Spleen (tissue), 11 donors: ENCODE measurements at regions not wholly inside any gene's neighbourhood (a gene's known extent, or its start where the extent isn't known, plus 50 kb on each side); places are given as distances from the start of the nearest gene placed in this dataset.

ENCODE experiments used
- DNase-seq: peaks from one replicate; pipeline ENCODE4 v3.0.0-alpha.2; 2020
- H3K27ac ChIP-seq, 8 donors: fragments of 200-600 bp; sonication (generic) in 7 of 8; 1 replicate in 4 of 8; 2 replicates in 4 of 8; pipeline versions ENCODE4 v1.5.0 to v1.8.0; 2016 to 2021; ENCODE audit warnings: inconsistent platforms in 4 of 8, mild to moderate bottlenecking in 4 of 8, moderate library complexity in 1 of 8
- H3K27me3 ChIP-seq, 7 donors: fragments of 200-600 bp; sonication (generic) in 6 of 7; replicated peaks in 1 of 7; 1 replicate in 4 of 7; 2 replicates in 3 of 7; pipeline versions ENCODE4 v1.5.0 to v1.8.0; 2016 to 2021; ENCODE audit warnings: inconsistent platforms in 3 of 7, mild to moderate bottlenecking in 1 of 7
- H3K36me3 ChIP-seq, 6 donors: fragments of 200-600 bp; sonication (generic) in 5 of 6; 1 replicate in 4 of 6; 2 replicates in 2 of 6; pipeline versions ENCODE4 v1.5.0 to v1.8.0; 2016 to 2021; ENCODE audit warnings: inconsistent platforms in 2 of 6
- H3K4me1 ChIP-seq, 6 donors: fragments of 200-600 bp; sonication (generic) in 5 of 6; 1 replicate in 3 of 6; 2 replicates in 3 of 6; pipeline versions ENCODE4 v1.5.0 to v1.8.0; 2016 to 2021; ENCODE audit warnings: inconsistent platforms in 3 of 6
- H3K4me3 ChIP-seq, 8 donors: fragments of 200-600 bp; sonication (generic) in 7 of 8; 1 replicate in 4 of 8; 2 replicates in 4 of 8; pipeline versions ENCODE4 v1.5.0 to v1.8.0; 2016 to 2021; ENCODE audit warnings: inconsistent platforms in 4 of 8, mild to moderate bottlenecking in 4 of 8, moderate library complexity in 2 of 8
- H3K9me3 ChIP-seq, 8 donors: fragments of 200-600 bp; sonication (generic) in 7 of 8; 1 replicate in 4 of 8; 2 replicates in 4 of 8; pipeline versions ENCODE4 v1.5.0 to v1.8.0; 2016 to 2021; ENCODE audit warnings: inconsistent platforms in 4 of 8
- POLR2A ChIP-seq, 3 donors: fragments of 450-650 bp; IDR thresholded peaks; one replicate each; pipeline ENCODE4 v1.5.1; 2017; ENCODE audit warnings: antibody characterized with exemption in 3 of 3, mild to moderate bottlenecking in 1 of 3
- POLR2AphosphoS5 ChIP-seq, 3 donors: sonication (generic); formaldehyde crosslinking; IDR thresholded peaks; one replicate each; pipeline ENCODE4 v1.5.1; 2017; ENCODE audit warnings: antibody characterized with exemption in 3 of 3
- WGBS, 5 donors: extraction: QIAGEN DNeasy Blood & Tissue Kit in 3 of 5; methylation state at CpG; one replicate each; pipeline versions ENCODE4 v1.1.5 to v1.1.7; 2013 to 2018; 5-methylcytosine and 5-hydroxymethylcytosine counted together
- intact Hi-C: fragments of 100-400 bp; cut with DNase I; formaldehyde crosslinking; loops from one replicate; pipeline ENCODE4 v1.15.0; 2023; ENCODE audit warnings: low total_unique reads
- TF ChIP-seq, protein P1 (sequence below), 11 experiments: fragments of 200-600 bp in 7 of 11; fragments of 450-650 bp in 4 of 11; sonication (generic) in 4 of 11; IDR thresholded peaks in 8 of 11; conservative IDR thresholded peaks in 3 of 11; 1 replicate in 7 of 11; 2 replicates in 4 of 11; pipeline versions ENCODE4 v1.4.0 to v1.8.0; 2016 to 2021; ENCODE audit warnings: antibody characterized with exemption in 11 of 11, inconsistent platforms in 4 of 11, mild to moderate bottlenecking in 1 of 11
- donor health status: healthy with polysubstance abuse.
- donor health status: DM: no; HTN: no; CAD: no; lungs with moderate emphysema.
- donor health status: DM: no; HTN: no; CAD: no.
- donor health status: Bipolar disorder and iron deficiency.
- donor health status: healthy.
- donor health status: DM: no; HTN: no; CAD: no.
- donor health status: DM: yes; HTN: yes; CAD: no.

DNA sequence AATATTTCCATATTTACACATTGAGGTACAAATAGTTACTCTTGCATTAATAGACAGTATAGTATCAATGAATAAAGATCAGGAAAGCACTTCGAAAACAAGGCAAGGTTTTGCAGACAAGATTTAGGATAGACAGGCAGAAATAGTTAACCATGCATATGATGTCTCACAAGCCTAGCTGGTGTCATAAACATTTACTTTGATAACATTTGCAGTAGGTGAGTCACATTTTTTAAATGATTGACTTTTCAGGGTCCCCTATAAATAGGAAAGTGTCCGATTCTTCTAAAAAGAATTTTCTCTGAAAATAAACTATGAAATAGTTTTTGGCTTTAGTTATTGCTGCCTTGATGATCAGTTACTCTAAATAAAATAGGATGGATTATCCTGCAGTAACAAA lies 162.1 kb downstream of the SNX18 start:
- Histone ChIP-seq H3K27me3 (no peaks in the 10 kb centered on the region), H3K36me3 (no peaks in the 10 kb centered on the region), H3K4me3 (no peak overlapping the region), H3K4me1 (peaks cover 0 to 26% (median 13%) of the 10 kb centered on the region in 6 donors), H3K9me3 (no peaks in the 10 kb centered on the region), H3K27ac (no peak overlapping the region)
- WGBS, 5 donors, result 94 to 100% (median 98%) methylated on average over 2 of the region's 2 CpGs
- TF ChIP-seq, protein P1, sequence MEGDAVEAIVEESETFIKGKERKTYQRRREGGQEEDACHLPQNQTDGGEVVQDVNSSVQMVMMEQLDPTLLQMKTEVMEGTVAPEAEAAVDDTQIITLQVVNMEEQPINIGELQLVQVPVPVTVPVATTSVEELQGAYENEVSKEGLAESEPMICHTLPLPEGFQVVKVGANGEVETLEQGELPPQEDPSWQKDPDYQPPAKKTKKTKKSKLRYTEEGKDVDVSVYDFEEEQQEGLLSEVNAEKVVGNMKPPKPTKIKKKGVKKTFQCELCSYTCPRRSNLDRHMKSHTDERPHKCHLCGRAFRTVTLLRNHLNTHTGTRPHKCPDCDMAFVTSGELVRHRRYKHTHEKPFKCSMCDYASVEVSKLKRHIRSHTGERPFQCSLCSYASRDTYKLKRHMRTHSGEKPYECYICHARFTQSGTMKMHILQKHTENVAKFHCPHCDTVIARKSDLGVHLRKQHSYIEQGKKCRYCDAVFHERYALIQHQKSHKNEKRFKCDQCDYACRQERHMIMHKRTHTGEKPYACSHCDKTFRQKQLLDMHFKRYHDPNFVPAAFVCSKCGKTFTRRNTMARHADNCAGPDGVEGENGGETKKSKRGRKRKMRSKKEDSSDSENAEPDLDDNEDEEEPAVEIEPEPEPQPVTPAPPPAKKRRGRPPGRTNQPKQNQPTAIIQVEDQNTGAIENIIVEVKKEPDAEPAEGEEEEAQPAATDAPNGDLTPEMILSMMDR (IDR thresholded peaks at IDR 0.05 in 8 of 11, conservative IDR thresholded peaks at IDR 0.05 in 3 of 11), result no peak
- TF ChIP-seq POLR2AphosphoS5 (IDR thresholded peaks at IDR 0.05) (no peak), POLR2A (IDR thresholded peaks at IDR 0.05) (no peak)
- intact Hi-C loops, result no loop called here
- no peak for DNase-seq

DNA sequence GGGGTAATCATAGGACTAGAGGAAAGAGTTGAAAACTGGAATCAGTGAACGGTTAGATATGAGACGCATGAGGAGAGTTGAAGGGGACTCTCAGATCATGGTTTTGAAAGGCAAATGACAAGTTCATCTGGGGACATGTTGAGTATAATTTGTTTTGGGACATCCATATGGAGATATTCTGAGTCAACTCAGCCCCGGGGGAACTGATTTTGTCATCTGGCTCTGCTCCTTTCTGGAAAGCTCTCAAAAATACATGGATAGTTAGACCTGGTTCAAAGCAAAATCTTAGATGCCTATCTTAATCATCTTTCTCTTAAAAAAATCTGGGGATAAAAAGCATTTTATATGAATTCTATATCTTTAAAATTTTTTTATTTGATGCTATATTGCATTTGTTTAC lies 161.2 kb downstream of the SNX18 start:
- intact Hi-C loops, result no loop called here
- H3K9me3 ChIP-seq, result no peaks in the 10 kb centered on the region
- 74 to 94% (median 88%) methylated on average over 3 of the region's 3 CpGs for WGBS, 5 donors
- H3K4me1 ChIP-seq, result peaks cover 9 to 35% (median 23%) of the 10 kb centered on the region in 6 donors
- no peaks in the 10 kb centered on the region for H3K27me3 ChIP-seq
- H3K36me3 ChIP-seq, result no peaks in the 10 kb centered on the region
- no peak overlapping the region for H3K27ac ChIP-seq
- TF ChIP-seq, protein P1 (IDR thresholded peaks at IDR 0.05 in 8 of 11, conservative IDR thresholded peaks at IDR 0.05 in 3 of 11), result no peak
- TF ChIP-seq POLR2A (IDR thresholded peaks at IDR 0.05) (no peak), POLR2AphosphoS5 (IDR thresholded peaks at IDR 0.05) (no peak)
- H3K4me3 ChIP-seq, result no peak overlapping the region
- DNase-seq, result no peak

GRCh38 chr5:54676481-54677340 lies 159.2 kb downstream of the SNX18 start:
- H3K36me3 ChIP-seq, result no peaks in the 10 kb centered on the region
- DNase-seq, result no peak
- no peaks in the 10 kb centered on the region for H3K27me3 ChIP-seq
- WGBS, 5 donors, result 37 to 66% (median 57%) methylated on average over 3 of the region's 3 CpGs
- no peak overlapping the region for H3K4me3 ChIP-seq
- intact Hi-C loops, result no loop called here
- peaks cover 26 to 55% (median 43%) of the 10 kb centered on the region in 6 donors for H3K4me1 ChIP-seq
- H3K27ac ChIP-seq, result peak overlapping the region in 5 of 8 donors; percentile 0 to 48 (median 37)
- peaks cover 0 to 11% (median 6%) of the 10 kb centered on the region in 8 donors for H3K9me3 ChIP-seq
- TF ChIP-seq POLR2A (IDR thresholded peaks at IDR 0.05) (no peak), POLR2AphosphoS5 (IDR thresholded peaks at IDR 0.05) (no peak)
- TF ChIP-seq, protein P1 (IDR thresholded peaks at IDR 0.05 in 8 of 11, conservative IDR thresholded peaks at IDR 0.05 in 3 of 11), result no peak

- H3K4me3 ChIP-seq, result peak overlapping the region in 1 of 8 donors; percentile 16
- H3K9me3 ChIP-seq, result peaks cover 0 to 15% (median 9%) of the 10 kb centered on the region in 8 donors
- no peaks in the 10 kb centered on the region for H3K36me3 ChIP-seq
- H3K4me1 ChIP-seq, result peaks cover 39 to 86% (median 67%) of the 10 kb centered on the region in 6 donors
- TF ChIP-seq, protein P1 (IDR thresholded peaks at IDR 0.05 in 8 of 11, conservative IDR thresholded peaks at IDR 0.05 in 3 of 11), result peak in 2 of 11 experiments; percentile 28 to 33
- no peak for TF ChIP-seq POLR2A (IDR thresholded peaks at IDR 0.05)
- TF ChIP-seq POLR2AphosphoS5 (IDR thresholded peaks at IDR 0.05), result peak in 2 of 3 donors; percentile 32 to 94
- 56 to 64% (median 58%) methylated on average over 4 of the region's 4 CpGs for WGBS, 5 donors
- intact Hi-C loops, result no loop called here
- peak overlapping the region in 7 of 8 donors; percentile 71 to 87 (median 81) for H3K27ac ChIP-seq
- H3K27me3 ChIP-seq, result no peaks in the 10 kb centered on the region
- DNase-seq, result peak; percentile 94
These were observed 156.1 kb downstream of the SNX18 start for GRCh38 chr5:54673523-54674225.
